ENCODE measurements at regions not wholly inside any gene's neighbourhood (a gene's known extent, or its start where the extent isn't known, plus 50 kb on each side); places are given as distances from the start of the nearest gene placed in this dataset.
"Not testable (repeated sequence)": the region's sequence is repeated elsewhere in the genome, so short reads cannot be mapped to it uniquely, and the experiment has no call there.

- not testable (repeated sequence) for TF ChIP-seq CTCF (IDR thresholded peaks at IDR 0.05 in 2 of 3, conservative IDR thresholded peaks at IDR 0.05 in 1 of 3; ENCODE audit: borderline replicate concordance in 1 of 3, insufficient read depth in 1 of 3, low read depth in 2 of 3, low read length in 2 of 3); EZH2 (IDR thresholded peaks at IDR 0.05); JUND (IDR thresholded peaks at IDR 0.05); REST (IDR thresholded peaks at IDR 0.05; ENCODE audit: low read depth)
Measured at GRCh38 chr9:42268729-42269128, 85.3 kb downstream of the SPATA31A6 start.

Measured in HCT116 (cell line).